Spleen (tissue), 11 donors: ENCODE measurements at regions not wholly inside any gene's neighbourhood (a gene's known extent, or its start where the extent isn't known, plus 50 kb on each side); places are given as distances from the start of the nearest gene placed in this dataset.
A peak's percentile ranks its signal among the peaks of the same experiment; 100 is the strongest.

Experiments
- DNase-seq: peaks from one replicate; pipeline ENCODE4 v3.0.0-alpha.2; 2020
- H3K27ac ChIP-seq, 8 donors: fragments of 200-600 bp; sonication (generic) in 7 of 8; 1 replicate in 4 of 8; 2 replicates in 4 of 8; pipeline versions ENCODE4 v1.5.0 to v1.8.0; 2016 to 2021; ENCODE audit warnings: inconsistent platforms in 4 of 8, mild to moderate bottlenecking in 4 of 8, moderate library complexity in 1 of 8
- H3K27me3 ChIP-seq, 7 donors: fragments of 200-600 bp; sonication (generic) in 6 of 7; replicated peaks in 1 of 7; 1 replicate in 4 of 7; 2 replicates in 3 of 7; pipeline versions ENCODE4 v1.5.0 to v1.8.0; 2016 to 2021; ENCODE audit warnings: inconsistent platforms in 3 of 7, mild to moderate bottlenecking in 1 of 7
- H3K36me3 ChIP-seq, 6 donors: fragments of 200-600 bp; sonication (generic) in 5 of 6; 1 replicate in 4 of 6; 2 replicates in 2 of 6; pipeline versions ENCODE4 v1.5.0 to v1.8.0; 2016 to 2021; ENCODE audit warnings: inconsistent platforms in 2 of 6
- H3K4me1 ChIP-seq, 6 donors: fragments of 200-600 bp; sonication (generic) in 5 of 6; 1 replicate in 3 of 6; 2 replicates in 3 of 6; pipeline versions ENCODE4 v1.5.0 to v1.8.0; 2016 to 2021; ENCODE audit warnings: inconsistent platforms in 3 of 6
- H3K4me3 ChIP-seq, 8 donors: fragments of 200-600 bp; sonication (generic) in 7 of 8; 1 replicate in 4 of 8; 2 replicates in 4 of 8; pipeline versions ENCODE4 v1.5.0 to v1.8.0; 2016 to 2021; ENCODE audit warnings: inconsistent platforms in 4 of 8, mild to moderate bottlenecking in 4 of 8, moderate library complexity in 2 of 8
- H3K9me3 ChIP-seq, 8 donors: fragments of 200-600 bp; sonication (generic) in 7 of 8; 1 replicate in 4 of 8; 2 replicates in 4 of 8; pipeline versions ENCODE4 v1.5.0 to v1.8.0; 2016 to 2021; ENCODE audit warnings: inconsistent platforms in 4 of 8
- POLR2A ChIP-seq, 3 donors: fragments of 450-650 bp; IDR thresholded peaks; one replicate each; pipeline ENCODE4 v1.5.1; 2017; ENCODE audit warnings: antibody characterized with exemption in 3 of 3, mild to moderate bottlenecking in 1 of 3
- POLR2AphosphoS5 ChIP-seq, 3 donors: sonication (generic); formaldehyde crosslinking; IDR thresholded peaks; one replicate each; pipeline ENCODE4 v1.5.1; 2017; ENCODE audit warnings: antibody characterized with exemption in 3 of 3
- WGBS, 5 donors: extraction: QIAGEN DNeasy Blood & Tissue Kit in 3 of 5; methylation state at CpG; one replicate each; pipeline versions ENCODE4 v1.1.5 to v1.1.7; 2013 to 2018; 5-methylcytosine and 5-hydroxymethylcytosine counted together
- intact Hi-C: fragments of 100-400 bp; cut with DNase I; formaldehyde crosslinking; loops from one replicate; pipeline ENCODE4 v1.15.0; 2023; ENCODE audit warnings: low total_unique reads
- TF ChIP-seq, protein P1 (sequence below), 11 experiments: fragments of 200-600 bp in 7 of 11; fragments of 450-650 bp in 4 of 11; sonication (generic) in 4 of 11; IDR thresholded peaks in 8 of 11; conservative IDR thresholded peaks in 3 of 11; 1 replicate in 7 of 11; 2 replicates in 4 of 11; pipeline versions ENCODE4 v1.4.0 to v1.8.0; 2016 to 2021; ENCODE audit warnings: antibody characterized with exemption in 11 of 11, inconsistent platforms in 4 of 11, mild to moderate bottlenecking in 1 of 11
- donor health status: healthy with polysubstance abuse.
- donor health status: DM: no; HTN: no; CAD: no; lungs with moderate emphysema.
- donor health status: DM: no; HTN: no; CAD: no.
- donor health status: Bipolar disorder and iron deficiency.
- donor health status: healthy.
- donor health status: DM: no; HTN: no; CAD: no.
- donor health status: DM: yes; HTN: yes; CAD: no.

DNA sequence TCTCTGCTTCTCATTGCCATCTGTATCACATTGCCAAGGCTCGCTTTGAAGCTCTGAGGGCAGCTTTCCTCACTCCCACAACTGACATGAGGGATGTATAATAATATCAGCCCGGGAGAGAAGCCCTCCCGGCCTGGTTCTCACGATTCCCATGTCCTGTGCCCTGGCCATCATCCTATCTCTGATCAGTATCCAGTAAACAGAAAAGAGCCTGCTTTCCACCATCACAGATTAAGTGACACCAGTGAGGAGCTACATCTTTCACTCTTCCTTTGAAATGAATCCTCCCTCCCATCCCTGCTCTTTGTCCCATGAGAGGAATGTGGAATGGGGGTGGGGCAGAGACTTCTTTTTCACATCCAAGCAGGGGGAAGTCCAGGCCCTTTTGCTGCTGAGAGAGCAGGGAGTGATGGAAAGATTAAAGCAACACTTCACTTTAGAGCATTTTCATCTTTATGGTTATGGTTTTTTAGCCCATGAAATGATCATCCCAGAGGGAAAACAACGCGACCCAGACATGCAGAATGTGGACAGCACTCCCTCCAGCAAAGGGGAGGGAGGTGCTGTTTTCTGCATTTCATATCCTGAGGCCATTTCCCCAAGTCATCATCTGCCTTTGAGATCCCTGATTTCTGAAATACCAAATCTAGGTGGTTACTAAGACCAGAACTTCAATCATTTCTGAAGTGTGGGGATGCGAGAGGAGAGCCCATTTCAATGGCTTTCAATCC is 84.6 kb upstream of the LYZL1 start:
- Histone ChIP-seq H3K36me3 (no peaks in the 10 kb centered on the region), H3K27ac (peak overlapping the region in 6 of 8 donors; percentile 23 to 64 (median 48)), H3K4me1 (peaks cover 0 to 5% (median 0%) of the 10 kb centered on the region in 6 donors), H3K4me3 (no peak overlapping the region), H3K27me3 (peaks cover 0 to 33% (median 0%) of the 10 kb centered on the region in 7 donors), H3K9me3 (peaks cover 0 to 4% (median 0%) of the 10 kb centered on the region in 8 donors)
- intact Hi-C loops: no loop called here
- 56 to 63% (median 58%) methylated on average over 7 of the region's 7 CpGs for WGBS, 5 donors
- TF ChIP-seq, protein P1, sequence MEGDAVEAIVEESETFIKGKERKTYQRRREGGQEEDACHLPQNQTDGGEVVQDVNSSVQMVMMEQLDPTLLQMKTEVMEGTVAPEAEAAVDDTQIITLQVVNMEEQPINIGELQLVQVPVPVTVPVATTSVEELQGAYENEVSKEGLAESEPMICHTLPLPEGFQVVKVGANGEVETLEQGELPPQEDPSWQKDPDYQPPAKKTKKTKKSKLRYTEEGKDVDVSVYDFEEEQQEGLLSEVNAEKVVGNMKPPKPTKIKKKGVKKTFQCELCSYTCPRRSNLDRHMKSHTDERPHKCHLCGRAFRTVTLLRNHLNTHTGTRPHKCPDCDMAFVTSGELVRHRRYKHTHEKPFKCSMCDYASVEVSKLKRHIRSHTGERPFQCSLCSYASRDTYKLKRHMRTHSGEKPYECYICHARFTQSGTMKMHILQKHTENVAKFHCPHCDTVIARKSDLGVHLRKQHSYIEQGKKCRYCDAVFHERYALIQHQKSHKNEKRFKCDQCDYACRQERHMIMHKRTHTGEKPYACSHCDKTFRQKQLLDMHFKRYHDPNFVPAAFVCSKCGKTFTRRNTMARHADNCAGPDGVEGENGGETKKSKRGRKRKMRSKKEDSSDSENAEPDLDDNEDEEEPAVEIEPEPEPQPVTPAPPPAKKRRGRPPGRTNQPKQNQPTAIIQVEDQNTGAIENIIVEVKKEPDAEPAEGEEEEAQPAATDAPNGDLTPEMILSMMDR (IDR thresholded peaks at IDR 0.05 in 8 of 11, conservative IDR thresholded peaks at IDR 0.05 in 3 of 11): no peak
- TF ChIP-seq POLR2A (IDR thresholded peaks at IDR 0.05) (no peak), POLR2AphosphoS5 (IDR thresholded peaks at IDR 0.05) (no peak)
- DNase-seq: no peak

DNA sequence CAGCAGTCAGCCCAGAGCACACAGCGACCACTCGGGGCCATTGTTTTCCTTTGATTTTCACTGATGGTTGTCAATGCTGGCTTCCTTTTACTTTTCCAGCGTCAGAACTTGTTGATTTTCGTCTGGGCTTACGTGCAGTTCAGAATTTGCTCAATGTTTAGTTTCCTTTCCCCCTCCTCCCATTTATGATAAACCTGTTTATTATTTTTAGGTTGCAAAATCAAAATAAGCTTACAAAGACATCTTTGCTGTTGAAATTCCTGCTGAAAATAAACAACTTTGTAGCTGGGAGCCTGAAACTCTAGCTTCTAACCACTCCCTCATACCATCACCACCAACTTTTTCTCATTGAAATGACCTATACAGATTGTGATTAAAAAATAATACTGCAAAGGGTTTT is 83.1 kb upstream of the LYZL1 start:
- no peak for DNase-seq
- TF ChIP-seq POLR2A (IDR thresholded peaks at IDR 0.05) (no peak), POLR2AphosphoS5 (IDR thresholded peaks at IDR 0.05) (no peak)
- TF ChIP-seq, protein P1 (IDR thresholded peaks at IDR 0.05 in 8 of 11, conservative IDR thresholded peaks at IDR 0.05 in 3 of 11): no peak
- Histone ChIP-seq H3K27ac (peak overlapping the region in 1 of 8 donors; percentile 20), H3K36me3 (no peaks in the 10 kb centered on the region), H3K4me3 (no peak overlapping the region), H3K27me3 (peaks cover 0 to 33% (median 0%) of the 10 kb centered on the region in 7 donors), H3K9me3 (peaks cover 0 to 19% (median 12%) of the 10 kb centered on the region in 8 donors), H3K4me1 (peaks cover 0 to 5% (median 0%) of the 10 kb centered on the region in 6 donors)
- intact Hi-C loops: no loop called here
- 12 to 23% (median 20%) methylated on average over 5 of the region's 5 CpGs for WGBS, 5 donors

DNA sequence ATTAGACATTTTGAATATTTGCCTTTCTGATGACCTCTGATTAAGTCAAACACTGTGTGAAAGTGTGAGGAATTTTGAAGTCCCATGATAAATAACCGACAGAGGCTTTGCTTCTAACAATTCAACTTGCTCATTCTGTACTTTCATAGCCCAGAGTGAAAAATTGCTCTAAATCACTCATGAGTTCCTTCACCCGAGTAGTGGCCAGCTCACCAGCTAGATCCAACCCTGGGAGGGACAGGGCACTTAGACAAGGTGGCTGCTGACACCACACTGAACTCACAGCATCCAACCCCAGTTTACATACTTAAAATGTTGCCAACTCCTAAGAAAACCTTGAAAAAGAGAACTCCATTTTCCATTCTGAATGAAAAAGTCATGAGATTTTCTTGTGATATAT is 80.0 kb upstream of the LYZL1 start:
- TF ChIP-seq POLR2A (IDR thresholded peaks at IDR 0.05) (no peak), POLR2AphosphoS5 (IDR thresholded peaks at IDR 0.05) (no peak)
- TF ChIP-seq, protein P1 (IDR thresholded peaks at IDR 0.05 in 8 of 11, conservative IDR thresholded peaks at IDR 0.05 in 3 of 11): no peak
- H3K36me3 ChIP-seq: no peaks in the 10 kb centered on the region
- H3K27ac ChIP-seq: no peak overlapping the region
- DNase-seq: no peak
- WGBS, 5 donors: 41 to 82% (median 64%) methylated on average over 2 of the region's 2 CpGs
- H3K4me3 ChIP-seq: no peak overlapping the region
- H3K4me1 ChIP-seq: peaks cover 0 to 5% (median 0%) of the 10 kb centered on the region in 6 donors
- H3K9me3 ChIP-seq: peaks cover 0 to 25% (median 12%) of the 10 kb centered on the region in 8 donors
- intact Hi-C loops: no loop called here
- peaks cover 0 to 22% (median 0%) of the 10 kb centered on the region in 7 donors for H3K27me3 ChIP-seq

DNA sequence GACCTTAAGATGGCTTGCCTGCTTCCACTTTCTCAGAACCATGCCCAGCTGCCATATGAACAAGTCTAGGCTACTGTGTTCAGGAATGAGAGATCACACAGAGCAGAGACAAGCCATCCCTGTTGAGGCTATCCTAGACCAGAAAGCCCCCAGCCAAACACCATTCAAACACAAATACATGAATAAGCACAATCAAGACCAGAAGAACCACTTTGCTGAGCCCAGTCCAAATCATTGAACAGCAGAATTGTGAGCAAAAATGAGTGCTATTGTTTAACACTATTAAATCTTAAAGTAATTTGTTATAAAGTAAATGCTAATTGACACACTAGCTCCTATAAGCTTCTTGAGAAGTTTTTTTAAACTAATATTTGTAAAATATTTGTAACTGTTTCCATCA is 79.0 kb upstream of the LYZL1 start:
- TF ChIP-seq POLR2A (IDR thresholded peaks at IDR 0.05) (no peak), POLR2AphosphoS5 (IDR thresholded peaks at IDR 0.05) (no peak)
- H3K9me3 ChIP-seq: peaks cover 0 to 25% (median 12%) of the 10 kb centered on the region in 8 donors
- H3K4me3 ChIP-seq: no peak overlapping the region
- H3K27me3 ChIP-seq: peaks cover 0 to 17% (median 0%) of the 10 kb centered on the region in 7 donors
- H3K36me3 ChIP-seq: no peaks in the 10 kb centered on the region
- no peak overlapping the region for H3K27ac ChIP-seq
- intact Hi-C loops: no loop called here
- no peak for DNase-seq
- H3K4me1 ChIP-seq: peaks cover 0 to under 1% (median 0%) of the 10 kb centered on the region in 6 donors
